PC-3 (cell line): ENCODE measurements at regions not wholly inside any gene's neighbourhood (a gene's known extent, or its start where the extent isn't known, plus 50 kb on each side); places are given as distances from the start of the nearest gene placed in this dataset.

ENCODE experiments used
- ATAC-seq: fragments of 200-7000 bp; cut with Tn5 transposase; 2 replicates; pipeline ENCODE4 v1.9.1; 2020; ENCODE audit warnings: mild to moderate bottlenecking, moderate library complexity
- BruUV-seq: library from RNA; stranded (reverse); fragments of 400-500 nt; replicated peaks from 2 replicates; lab custom pipeline; 2021; lab: Mats Ljungman, UMichigan
- CTCF ChIA-PET: fragments of 300-600 bp; sonication (Branson Sonifier 250); formaldehyde crosslinking; loops from one replicate; lab custom pipeline; 2022; ENCODE audit warnings: antibody characterized with exemption; lab: Charles Lee
- POLR2A ChIA-PET: fragments of 300-600 bp; sonication (Branson Sonifier 250); formaldehyde crosslinking; loops from one replicate; lab custom pipeline; 2022; ENCODE audit warnings: antibody characterized with exemption; ENCODE audit not compliant: unreplicated experiment; lab: Charles Lee
- DNase-seq: peaks from one replicate; pipeline ENCODE4 v3.0.0-alpha.2; 2015
- H2AFZ ChIP-seq: fragments of 300-600 bp; sonication (generic); 2 replicates; pipeline ENCODE4 v1.6.0; 2016; ENCODE audit warnings: antibody characterized with exemption, low read length
- H3F3A ChIP-seq: fragments of 300-600 bp; sonication (generic); one replicate; pipeline ENCODE4 v1.6.0; 2017; ENCODE audit warnings: antibody characterized with exemption, low read length, control low read depth, mild to moderate bottlenecking; ENCODE audit not compliant: unreplicated experiment
- H3K27ac ChIP-seq: fragments of 300-600 bp; sonication (generic); 2 replicates; pipeline ENCODE4 v1.5.1; 2016; ENCODE audit warnings: mild to moderate bottlenecking, low read length
- H3K27me3 ChIP-seq: fragments of 300-600 bp; sonication (generic); 2 replicates; pipeline ENCODE4 v1.6.1; 2016; ENCODE audit warnings: low read length, mixed read lengths
- H3K36me3 ChIP-seq: fragments of 300-600 bp; sonication (generic); 2 replicates; pipeline ENCODE4 v1.6.1; 2016; ENCODE audit warnings: low read depth, mixed run types, low read length, mixed read lengths
- H3K4me1 ChIP-seq: fragments of 300-600 bp; sonication (generic); 2 replicates; pipeline ENCODE4 v1.5.1; 2016; ENCODE audit warnings: low read length; ENCODE audit not compliant: insufficient read depth
- H3K4me2 ChIP-seq: fragments of 300-600 bp; sonication (generic); 2 replicates; pipeline ENCODE4 v1.6.0; 2016; ENCODE audit warnings: low read length
- H3K4me3 ChIP-seq: fragments of 300-600 bp; sonication (generic); 2 replicates; pipeline ENCODE4 v1.5.1; 2016; ENCODE audit warnings: mild to moderate bottlenecking, low read length, mixed read lengths
- H3K79me2 ChIP-seq: fragments of 300-600 bp; sonication (generic); 2 replicates; pipeline ENCODE4 v1.6.1; 2017; ENCODE audit warnings: low read length, mixed read lengths
- H3K9ac ChIP-seq: fragments of 300-600 bp; sonication (generic); 2 replicates; pipeline ENCODE4 v1.6.0; 2016; ENCODE audit warnings: mild to moderate bottlenecking, low read length
- H3K9me2 ChIP-seq: fragments of 300-600 bp; sonication (generic); replicated peaks from 2 replicates; pipeline ENCODE4 v1.6.1; 2016; ENCODE audit warnings: mixed run types, low read length, mixed read lengths
- H3K9me3 ChIP-seq: fragments of 300-600 bp; sonication (generic); 2 replicates; pipeline ENCODE4 v1.6.1; 2016; ENCODE audit warnings: low read length, mixed read lengths
- H4K20me1 ChIP-seq: fragments of 300-600 bp; sonication (generic); 2 replicates; pipeline ENCODE4 v1.6.1; 2016; ENCODE audit warnings: low read length, mixed read lengths
- CTCF ChIP-seq: fragments of 300-600 bp; sonication (generic); conservative IDR thresholded peaks from 2 replicates; pipeline ENCODE4 v1.5.1; 2017; ENCODE audit warnings: antibody characterized with exemption, low read depth, mild to moderate bottlenecking, low read length
- EZH2 ChIP-seq: fragments of 300-600 bp; sonication (generic); IDR thresholded peaks from one replicate; pipeline ENCODE4 v1.6.1; 2017; ENCODE audit warnings: antibody characterized with exemption, mild to moderate bottlenecking, low read length; ENCODE audit not compliant: unreplicated experiment
- EZH2phosphoT487 ChIP-seq: fragments of 300-600 bp; sonication (generic); IDR thresholded peaks from 2 replicates; pipeline ENCODE4 v1.6.1; 2018; ENCODE audit warnings: mild to moderate bottlenecking, antibody characterized with exemption, low read length, borderline replicate concordance
- intact Hi-C: fragments of 100-400 bp; cut with micrococcal nuclease; formaldehyde crosslinking; loops from 2 replicates; pipeline ENCODE4 v1.9.0; 2023

GRCh38 chr7:97373736-97374135, 256.2 kb downstream of the SDHAF3 start:
- Histone ChIP-seq H3K4me2 (no peak overlapping the region), H3K4me1 (no peaks in the 10 kb centered on the region), H3K9ac (no peak overlapping the region), H3K27me3 (no peaks in the 10 kb centered on the region), H3K4me3 (no peak overlapping the region), H3K9me3 (no peaks in the 10 kb centered on the region), H3F3A (no peaks in the 10 kb centered on the region), H4K20me1 (no peaks in the 10 kb centered on the region), H3K79me2 (no peaks in the 10 kb centered on the region), H3K36me3 (no peaks in the 10 kb centered on the region), H3K9me2 (no peaks in the 10 kb centered on the region), H2AFZ (no peak overlapping the region), H3K27ac (no peak overlapping the region)
- intact Hi-C loops, result no loop called here
- ATAC-seq (no peak), DNase-seq (no peak)
- no TSS peak for BruUV-seq
- ChIA-PET POLR2A (no interaction called here), CTCF (no interaction called here)
- TF ChIP-seq CTCF (no peak), EZH2phosphoT487 (no peak), EZH2 (no peak)

- no peaks in the 10 kb centered on the region for H3K36me3 ChIP-seq
- H3K4me3 ChIP-seq, result no peak overlapping the region
- H3K27me3 ChIP-seq, result peaks cover 18% of the 10 kb centered on the region
- POLR2A ChIA-PET, result no interaction called here
- TF ChIP-seq EZH2, result no peak
- TF ChIP-seq EZH2phosphoT487, result no peak
- no peak for TF ChIP-seq CTCF
- H3K9ac ChIP-seq, result no peak overlapping the region
- no peaks in the 10 kb centered on the region for H3F3A ChIP-seq
- no peak for DNase-seq
- H2AFZ ChIP-seq, result no peak overlapping the region
- CTCF ChIA-PET, result no interaction called here
- intact Hi-C loops, result no loop called here
- no peaks in the 10 kb centered on the region for H4K20me1 ChIP-seq
- no peaks in the 10 kb centered on the region for H3K4me1 ChIP-seq
- H3K9me3 ChIP-seq, result no peaks in the 10 kb centered on the region
- H3K27ac ChIP-seq, result no peak overlapping the region
- no peaks in the 10 kb centered on the region for H3K79me2 ChIP-seq
- ATAC-seq, result no peak
- no peak overlapping the region for H3K4me2 ChIP-seq
- H3K9me2 ChIP-seq, result no peaks in the 10 kb centered on the region
- BruUV-seq, result no TSS peak
Measured at GRCh38 chr7:97377713-97378112, 260.2 kb downstream of the SDHAF3 start.

- POLR2A ChIA-PET, result no interaction called here
- Histone ChIP-seq H3K4me2 (no peak overlapping the region), H3K27ac (no peak overlapping the region), H3F3A (no peaks in the 10 kb centered on the region), H3K9me2 (no peaks in the 10 kb centered on the region), H3K9ac (no peak overlapping the region), H3K4me3 (no peak overlapping the region), H3K9me3 (no peaks in the 10 kb centered on the region), H3K27me3 (peaks cover 18% of the 10 kb centered on the region), H4K20me1 (no peaks in the 10 kb centered on the region), H3K36me3 (no peaks in the 10 kb centered on the region), H3K79me2 (no peaks in the 10 kb centered on the region), H2AFZ (no peak overlapping the region), H3K4me1 (no peaks in the 10 kb centered on the region)
- CTCF ChIA-PET, result no interaction called here
- no TSS peak for BruUV-seq
- TF ChIP-seq EZH2phosphoT487, result no peak
- TF ChIP-seq EZH2, result no peak
- no peak; the same call in 1 of the 2 replicates for TF ChIP-seq CTCF
- ATAC-seq (no peak), DNase-seq (no peak)
- intact Hi-C loops, result no loop called here
Measured at GRCh38 chr7:97381815-97382554, 264.5 kb downstream of the SDHAF3 start.
